Mesenchymal stem cell (in vitro differentiated cells and primary cell): ENCODE measurements at regions not wholly inside any gene's neighbourhood (a gene's known extent, or its start where the extent isn't known, plus 50 kb on each side); places are given as distances from the start of the nearest gene placed in this dataset.

Source experiments
- DNase-seq: peaks from one replicate; pipeline ENCODE4 v3.0.0-alpha.2; 2013
- H2AFZ ChIP-seq: one replicate; pipeline ENCODE4 v1.6.1; 2013; ENCODE audit warnings: low read depth, mild to moderate bottlenecking, control low read depth, inconsistent platforms, low read length, moderate library complexity
- H2AK5ac ChIP-seq: 2 replicates; pipeline ENCODE4 v1.6.1; 2013; ENCODE audit warnings: low read length, moderate library complexity, mild to moderate bottlenecking, inconsistent platforms; ENCODE audit not compliant: severe bottlenecking
- H2BK120ac ChIP-seq: one replicate; pipeline ENCODE4 v1.6.1; 2013; ENCODE audit warnings: low read depth, mild to moderate bottlenecking, inconsistent platforms, low read length, moderate library complexity
- H2BK12ac ChIP-seq, 2 experiments: one replicate each; pipeline ENCODE4 v1.6.1; 2013; ENCODE audit warnings: inconsistent platforms in 2 of 2, low read length in 2 of 2, mild to moderate bottlenecking in 2 of 2, moderate library complexity in 2 of 2, control low read depth in 1 of 2
- H2BK15ac ChIP-seq: one replicate; pipeline ENCODE4 v1.6.1; 2013; ENCODE audit warnings: mild to moderate bottlenecking, low read depth, inconsistent platforms; ENCODE audit not compliant: poor library complexity, severe bottlenecking
- H2BK5ac ChIP-seq: 2 replicates; pipeline ENCODE4 v1.6.1; 2013; ENCODE audit warnings: low read depth, mild to moderate bottlenecking, low read length, control low read depth, inconsistent platforms; ENCODE audit not compliant: poor library complexity, severe bottlenecking
- H3K14ac ChIP-seq, 2 experiments: one replicate each; pipeline ENCODE4 v1.6.1; 2013; ENCODE audit warnings: inconsistent platforms in 2 of 2, low read length in 2 of 2, control low read depth in 1 of 2, mild to moderate bottlenecking in 1 of 2, moderate library complexity in 1 of 2
- H3K18ac ChIP-seq, 2 experiments: one replicate each; pipeline ENCODE4 v1.6.1; 2013; ENCODE audit warnings: inconsistent platforms in 2 of 2, low read length in 2 of 2, control low read depth in 1 of 2, low read depth in 1 of 2, mild to moderate bottlenecking in 1 of 2
- H3K23ac ChIP-seq, 2 experiments: one replicate each; pipeline ENCODE4 v1.6.1; 2013; ENCODE audit warnings: inconsistent platforms in 2 of 2, low read length in 2 of 2, mild to moderate bottlenecking in 2 of 2, moderate library complexity in 2 of 2, control low read depth in 1 of 2
- H3K27ac ChIP-seq: 2 replicates; pipeline ENCODE4 v1.5.1; 2013; ENCODE audit warnings: mild to moderate bottlenecking, moderate library complexity, low read length, control low read depth, inconsistent platforms; ENCODE audit not compliant: poor library complexity, severe bottlenecking
- H3K27me3 ChIP-seq, 2 experiments: 2 replicates each; pipeline versions ENCODE4 v1.6.1 to v1.7.0; 2013; ENCODE audit warnings: low read length in 2 of 2, mild to moderate bottlenecking in 2 of 2, moderate library complexity in 2 of 2, control low read depth in 1 of 2, inconsistent platforms in 1 of 2; ENCODE audit not compliant: control insufficient read depth in 1 of 2, insufficient read depth in 1 of 2
- H3K36me3 ChIP-seq, 2 experiments: 2 replicates each; pipeline versions ENCODE4 v1.6.1 to v1.7.0; 2013; ENCODE audit warnings: low read length in 2 of 2, control low read depth in 1 of 2, inconsistent platforms in 1 of 2, low read depth in 1 of 2, mild to moderate bottlenecking in 1 of 2; ENCODE audit not compliant: insufficient read depth in 2 of 2, control insufficient read depth in 1 of 2
- H3K4ac ChIP-seq, 2 experiments: one replicate each; pipeline ENCODE4 v1.6.1; 2013; ENCODE audit warnings: inconsistent platforms in 2 of 2, low read length in 2 of 2, mild to moderate bottlenecking in 2 of 2, moderate library complexity in 2 of 2, control low read depth in 1 of 2, low read depth in 1 of 2
- H3K4me1 ChIP-seq: 2 replicates; pipeline ENCODE4 v1.6.1; 2013; ENCODE audit warnings: low read depth, low read length, control low read depth; ENCODE audit not compliant: control insufficient read depth, insufficient read depth
- H3K4me2 ChIP-seq: 2 replicates; pipeline ENCODE4 v1.6.1; 2013; ENCODE audit warnings: low read length, mild to moderate bottlenecking, inconsistent platforms; ENCODE audit not compliant: poor library complexity, severe bottlenecking
- H3K4me3 ChIP-seq, 2 experiments: 2 replicates each; pipeline versions ENCODE4 v1.5.1 to v1.7.0; 2013; ENCODE audit warnings: low read length in 2 of 2, mild to moderate bottlenecking in 2 of 2, control low read depth in 1 of 2, low read depth in 1 of 2; ENCODE audit not compliant: insufficient read depth in 1 of 2
- H3K79me1 ChIP-seq: replicated peaks from 2 replicates; pipeline ENCODE4 v1.6.1; 2013; ENCODE audit warnings: mild to moderate bottlenecking, control low read depth, low read length, inconsistent platforms; ENCODE audit not compliant: poor library complexity, severe bottlenecking
- H3K9ac ChIP-seq: 2 replicates; pipeline ENCODE4 v1.7.0; 2013; ENCODE audit warnings: mild to moderate bottlenecking, low read length, moderate library complexity
- H3K9me3 ChIP-seq: 2 replicates; pipeline ENCODE4 v1.7.0; 2013; ENCODE audit warnings: mild to moderate bottlenecking, low read length; ENCODE audit not compliant: control insufficient read depth
- H4K8ac ChIP-seq: one replicate; pipeline ENCODE4 v1.6.1; 2013; ENCODE audit warnings: inconsistent platforms, mild to moderate bottlenecking, low read length, moderate library complexity
- H4K91ac ChIP-seq: one replicate; pipeline ENCODE4 v1.6.1; 2013; ENCODE audit warnings: mild to moderate bottlenecking, low read length, inconsistent platforms
- WGBS: methylation state at CpG from one replicate; pipeline ENCODE4 v1.1.7; 2013; ENCODE audit warnings: mixed read lengths; 5-methylcytosine and 5-hydroxymethylcytosine counted together

- Histone ChIP-seq H4K8ac (no peak overlapping the region), H3K27me3 (peaks cover 4 to 14% of the 10 kb centered on the region in 2 experiments), H3K9ac (no peak overlapping the region), H3K79me1 (no peaks in the 10 kb centered on the region), H3K4me1 (no peaks in the 10 kb centered on the region), H2BK12ac (no peak overlapping the region), H3K9me3 (no peaks in the 10 kb centered on the region), H3K4me2 (no peak overlapping the region), H3K14ac (no peak overlapping the region), H3K27ac (no peak overlapping the region), H3K36me3 (no peaks in the 10 kb centered on the region), H2BK15ac (no peak overlapping the region), H2BK120ac (no peak overlapping the region), H3K4me3 (no peak overlapping the region), H2AFZ (no peak overlapping the region), H4K91ac (no peak overlapping the region), H3K23ac (no peak overlapping the region), H3K4ac (no peak overlapping the region), H3K18ac (no peak overlapping the region), H2BK5ac (no peak overlapping the region), H2AK5ac (no peak overlapping the region)
- 67% methylated on average over 1 of the region's 1 CpG for WGBS
- no peak for DNase-seq
These were observed 189.1 kb upstream of the ADRA1B start for GRCh38 chr5:159727167-159727566.

GRCh38 chr5:159730285-159730684, 186.0 kb upstream of the ADRA1B start:
- H3K9me3 ChIP-seq, result no peaks in the 10 kb centered on the region
- DNase-seq, result no peak
- H3K27me3 ChIP-seq, result peaks cover 4 to 25% of the 10 kb centered on the region in 2 experiments
- H3K9ac ChIP-seq, result no peak overlapping the region
- H3K27ac ChIP-seq, result no peak overlapping the region
- H3K36me3 ChIP-seq, result no peaks in the 10 kb centered on the region
- no peak overlapping the region for H3K14ac ChIP-seq
- no peak overlapping the region for H2BK12ac ChIP-seq
- no peak overlapping the region for H2AK5ac ChIP-seq
- H2AFZ ChIP-seq, result no peak overlapping the region
- no peak overlapping the region for H3K23ac ChIP-seq
- H2BK15ac ChIP-seq, result no peak overlapping the region
- no peak overlapping the region for H3K18ac ChIP-seq
- H2BK5ac ChIP-seq, result no peak overlapping the region
- no peak overlapping the region for H3K4me2 ChIP-seq
- no peak overlapping the region for H3K4me3 ChIP-seq
- H4K91ac ChIP-seq, result no peak overlapping the region
- no peak overlapping the region for H2BK120ac ChIP-seq
- 38% methylated on average over 1 of the region's 1 CpG for WGBS
- H3K79me1 ChIP-seq, result no peaks in the 10 kb centered on the region
- no peak overlapping the region for H4K8ac ChIP-seq
- no peaks in the 10 kb centered on the region for H3K4me1 ChIP-seq
- no peak overlapping the region for H3K4ac ChIP-seq

DNA sequence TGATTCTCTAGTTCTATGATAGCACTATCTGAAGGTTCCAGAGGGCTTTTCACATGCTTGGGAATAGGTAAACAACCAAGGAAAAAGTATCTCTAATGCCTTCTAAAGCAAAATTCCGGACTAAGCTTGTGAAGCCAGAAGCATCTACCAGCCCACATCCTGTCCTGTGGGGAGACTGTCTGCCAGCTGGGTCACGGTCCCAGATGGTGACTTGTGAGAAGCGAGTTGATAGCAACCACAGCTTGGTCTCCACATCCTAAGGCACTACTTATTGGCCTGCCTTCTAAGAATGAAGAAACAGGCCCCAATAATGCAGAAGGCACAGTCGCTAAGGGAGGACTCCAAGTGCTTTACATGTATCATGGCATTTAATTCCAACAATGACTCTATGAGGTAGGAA, 184.1 kb upstream of the ADRA1B start:
- Histone ChIP-seq H3K9ac (no peak overlapping the region), H3K36me3 (no peaks in the 10 kb centered on the region)
- WGBS, result 79% methylated on average over 4 of the region's 4 CpGs

GRCh38 chr5:159734366-159734765, 181.9 kb upstream of the ADRA1B start:
- Histone ChIP-seq H3K4me2 (no peak overlapping the region), H3K27me3 (peaks cover 4 to 39% of the 10 kb centered on the region in 2 experiments), H3K36me3 (no peaks in the 10 kb centered on the region), H3K18ac (no peak overlapping the region), H3K14ac (no peak overlapping the region), H3K79me1 (no peaks in the 10 kb centered on the region), H3K9ac (no peak overlapping the region), H2BK120ac (no peak overlapping the region), H3K4me1 (no peaks in the 10 kb centered on the region), H3K4ac (no peak overlapping the region), H2BK5ac (no peak overlapping the region), H4K91ac (no peak overlapping the region), H3K23ac (no peak overlapping the region), H2AFZ (no peak overlapping the region), H3K4me3 (no peak overlapping the region), H2AK5ac (no peak overlapping the region), H3K9me3 (peaks cover 7% of the 10 kb centered on the region), H2BK12ac (no peak overlapping the region), H2BK15ac (no peak overlapping the region), H4K8ac (no peak overlapping the region), H3K27ac (no peak overlapping the region)
- DNase-seq, result no peak
- 92% methylated on average over 1 of the region's 2 CpGs for WGBS

More for the DNA sequence above, 184.1 kb upstream of the ADRA1B start:
- Histone ChIP-seq H3K23ac (no peak overlapping the region), H3K4ac (no peak overlapping the region), H4K91ac (no peak overlapping the region), H3K9me3 (no peaks in the 10 kb centered on the region), H3K27ac (no peak overlapping the region), H3K4me1 (no peaks in the 10 kb centered on the region), H4K8ac (no peak overlapping the region), H2BK120ac (no peak overlapping the region), H2BK5ac (no peak overlapping the region), H2AK5ac (no peak overlapping the region), H3K18ac (no peak overlapping the region), H3K4me2 (no peak overlapping the region), H3K14ac (no peak overlapping the region), H3K79me1 (no peaks in the 10 kb centered on the region), H3K4me3 (no peak overlapping the region), H2BK15ac (no peak overlapping the region), H2BK12ac (no peak overlapping the region), H3K27me3 (peaks cover 9 to 30% of the 10 kb centered on the region in 2 experiments), H2AFZ (no peak overlapping the region)
- peak; percentile 24 for DNase-seq
